Sigmoid colon (tissue), 6 donors: ENCODE measurements at regions not wholly inside any gene's neighbourhood (a gene's known extent, or its start where the extent isn't known, plus 50 kb on each side); places are given as distances from the start of the nearest gene placed in this dataset.

Source experiments
- DNase-seq: peaks from one replicate; pipeline ENCODE4 v3.0.0-alpha.2; 2019
- H3K27ac ChIP-seq, 4 donors: fragments of 200-600 bp; sonication (generic); one replicate each; pipeline ENCODE4 v1.5.1; 2016 to 2019; ENCODE audit warnings: mild to moderate bottlenecking in 1 of 4
- H3K27me3 ChIP-seq, 3 donors: fragments of 200-600 bp; sonication (generic); one replicate each; pipeline ENCODE4 v1.5.1; 2019; ENCODE audit warnings: mild to moderate bottlenecking in 1 of 3
- H3K36me3 ChIP-seq, 4 donors: fragments of 200-600 bp; sonication (generic); one replicate each; pipeline ENCODE4 v1.5.1; 2016 to 2019
- H3K4me1 ChIP-seq, 4 donors: fragments of 200-600 bp; sonication (generic); one replicate each; pipeline ENCODE4 v1.5.1; 2017 to 2019
- H3K4me3 ChIP-seq, 4 donors: fragments of 200-600 bp; sonication (generic); one replicate each; pipeline ENCODE4 v1.5.1; 2017 to 2019; ENCODE audit warnings: mild to moderate bottlenecking in 2 of 4, moderate library complexity in 1 of 4
- H3K9me3 ChIP-seq, 4 donors: fragments of 200-600 bp in 3 of 4; sonication (generic) in 3 of 4; one replicate each; pipeline versions ENCODE4 v1.5.1 to v1.6.1; 2013 to 2019
- CTCF ChIP-seq, 4 experiments: fragments of 450-650 bp in 3 of 4; fragments of 200-600 bp in 1 of 4; IDR thresholded peaks; one replicate each; pipeline ENCODE4 v1.5.1; 2016 to 2019; ENCODE audit warnings: antibody characterized with exemption in 4 of 4, mild to moderate bottlenecking in 3 of 4, moderate library complexity in 2 of 4
- EP300 ChIP-seq, 4 donors: sonication (generic); formaldehyde crosslinking; IDR thresholded peaks; one replicate each; pipeline ENCODE4 v1.6.1; 2017; ENCODE audit warnings: antibody characterized with exemption in 4 of 4
- POLR2A ChIP-seq, 2 donors: fragments of 450-650 bp; IDR thresholded peaks; one replicate each; pipeline ENCODE4 v1.6.1; 2016; ENCODE audit warnings: antibody characterized with exemption in 2 of 2, mild to moderate bottlenecking in 2 of 2, moderate library complexity in 2 of 2
- POLR2AphosphoS5 ChIP-seq, 4 donors: sonication (generic); formaldehyde crosslinking; IDR thresholded peaks; one replicate each; pipeline ENCODE4 v1.6.1; 2017; ENCODE audit warnings: antibody characterized with exemption in 4 of 4
- WGBS, 2 donors: extraction: QIAGEN DNeasy Blood & Tissue Kit; methylation state at CpG; one replicate each; pipeline ENCODE4 v1.1.7; 2013; 5-methylcytosine and 5-hydroxymethylcytosine counted together
- intact Hi-C: fragments of 100-400 bp; cut with DNase I; formaldehyde crosslinking; loops from one replicate; pipeline ENCODE4 v1.15.1; 2023
- donor health status: healthy with polysubstance abuse.
- donor health status: healthy.

DNA sequence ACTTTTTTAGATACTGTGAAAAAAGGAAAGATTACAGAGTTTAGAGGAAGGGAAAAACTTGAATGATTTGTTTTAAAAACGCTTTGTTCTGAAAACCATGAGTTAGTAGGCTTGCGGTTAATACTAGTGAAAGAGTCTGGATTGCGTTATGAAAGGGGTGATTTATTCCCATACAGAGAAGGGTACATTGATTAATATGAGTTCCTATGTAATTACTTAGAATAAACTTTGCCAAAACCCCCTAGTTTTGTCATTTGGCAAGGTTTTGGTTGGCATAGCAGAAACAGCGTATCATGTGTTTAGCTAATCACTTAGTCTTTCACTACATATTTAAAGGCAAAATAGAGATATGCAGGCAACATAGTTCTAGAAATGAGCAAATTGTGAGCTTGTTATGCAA, 91.2 kb upstream of the POT1 start:
- no peak for DNase-seq
- no peaks in the 10 kb centered on the region for H3K36me3 ChIP-seq
- H3K27ac ChIP-seq, result no peak overlapping the region
- 85 to 92% methylated on average over 4 of the region's 4 CpGs for WGBS, 2 donors
- TF ChIP-seq POLR2AphosphoS5 (IDR thresholded peaks at IDR 0.05), result no peak
- TF ChIP-seq POLR2A (IDR thresholded peaks at IDR 0.05), result no peak
- no peak for TF ChIP-seq EP300 (IDR thresholded peaks at IDR 0.05)
- no peak for TF ChIP-seq CTCF (IDR thresholded peaks at IDR 0.05)
- H3K4me1 ChIP-seq, result no peaks in the 10 kb centered on the region
- no peaks in the 10 kb centered on the region for H3K9me3 ChIP-seq
- no peaks in the 10 kb centered on the region for H3K27me3 ChIP-seq
- no peak overlapping the region for H3K4me3 ChIP-seq
- intact Hi-C loops, result no loop called here

DNA sequence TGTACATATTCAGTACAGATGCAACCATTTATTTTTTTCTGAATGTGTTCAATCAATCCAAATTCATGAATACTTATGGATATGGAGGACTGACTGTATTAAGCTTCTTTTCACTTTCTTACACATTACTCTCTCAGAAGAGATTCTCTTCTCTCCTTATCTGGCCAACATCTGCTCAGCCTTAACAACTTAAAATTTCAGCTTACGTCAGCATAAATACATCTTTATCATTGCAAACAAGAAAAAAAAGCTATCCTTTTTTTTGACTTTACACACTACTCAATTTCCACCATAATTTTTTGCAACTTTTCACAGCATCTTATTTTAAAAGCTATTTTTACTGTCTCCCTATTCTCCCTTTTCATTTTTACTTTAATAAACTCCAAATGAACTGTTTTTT, 80.9 kb upstream of the POT1 start:
- Histone ChIP-seq H3K4me1 (no peaks in the 10 kb centered on the region), H3K36me3 (no peaks in the 10 kb centered on the region), H3K4me3 (no peak overlapping the region), H3K27ac (no peak overlapping the region), H3K27me3 (no peaks in the 10 kb centered on the region), H3K9me3 (no peaks in the 10 kb centered on the region)
- TF ChIP-seq POLR2A (IDR thresholded peaks at IDR 0.05), result no peak
- TF ChIP-seq EP300 (IDR thresholded peaks at IDR 0.05), result no peak
- TF ChIP-seq CTCF (IDR thresholded peaks at IDR 0.05), result no peak
- TF ChIP-seq POLR2AphosphoS5 (IDR thresholded peaks at IDR 0.05), result no peak
- DNase-seq, result no peak
- intact Hi-C loops, result no loop called here
- WGBS, 2 donors, result 76 to 93% methylated on average over 1 of the region's 1 CpG

DNA sequence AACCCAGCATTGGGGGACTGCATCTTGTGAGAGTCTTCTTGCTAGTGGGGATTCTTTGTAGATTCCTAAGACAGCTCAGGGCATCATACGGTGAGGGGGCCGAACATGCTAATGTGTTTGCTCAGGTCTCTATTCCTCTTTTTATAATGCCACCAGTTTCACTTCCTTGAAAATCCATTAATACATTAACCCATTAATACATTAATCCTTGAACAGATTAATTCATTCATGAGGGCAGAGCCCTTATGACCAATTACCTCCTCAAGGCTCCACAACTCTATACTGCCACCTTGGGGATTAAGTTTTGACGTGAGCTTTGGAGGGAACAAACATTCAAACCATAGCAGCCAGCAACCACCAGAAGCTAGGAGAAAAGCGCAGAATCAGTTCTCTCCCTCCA, 67.2 kb upstream of the POT1 start:
- 80 to 84% methylated on average over 4 of the region's 4 CpGs for WGBS, 2 donors
- H3K4me3 ChIP-seq, result no peak overlapping the region
- H3K27ac ChIP-seq, result no peak overlapping the region
- no peak for DNase-seq
- H3K4me1 ChIP-seq, result no peaks in the 10 kb centered on the region
- H3K27me3 ChIP-seq, result no peaks in the 10 kb centered on the region
- intact Hi-C loops, result no loop called here
- no peaks in the 10 kb centered on the region for H3K9me3 ChIP-seq
- TF ChIP-seq POLR2AphosphoS5 (IDR thresholded peaks at IDR 0.05), result no peak
- no peak for TF ChIP-seq EP300 (IDR thresholded peaks at IDR 0.05)
- no peak for TF ChIP-seq POLR2A (IDR thresholded peaks at IDR 0.05)
- no peak for TF ChIP-seq CTCF (IDR thresholded peaks at IDR 0.05)
- no peaks in the 10 kb centered on the region for H3K36me3 ChIP-seq

DNA sequence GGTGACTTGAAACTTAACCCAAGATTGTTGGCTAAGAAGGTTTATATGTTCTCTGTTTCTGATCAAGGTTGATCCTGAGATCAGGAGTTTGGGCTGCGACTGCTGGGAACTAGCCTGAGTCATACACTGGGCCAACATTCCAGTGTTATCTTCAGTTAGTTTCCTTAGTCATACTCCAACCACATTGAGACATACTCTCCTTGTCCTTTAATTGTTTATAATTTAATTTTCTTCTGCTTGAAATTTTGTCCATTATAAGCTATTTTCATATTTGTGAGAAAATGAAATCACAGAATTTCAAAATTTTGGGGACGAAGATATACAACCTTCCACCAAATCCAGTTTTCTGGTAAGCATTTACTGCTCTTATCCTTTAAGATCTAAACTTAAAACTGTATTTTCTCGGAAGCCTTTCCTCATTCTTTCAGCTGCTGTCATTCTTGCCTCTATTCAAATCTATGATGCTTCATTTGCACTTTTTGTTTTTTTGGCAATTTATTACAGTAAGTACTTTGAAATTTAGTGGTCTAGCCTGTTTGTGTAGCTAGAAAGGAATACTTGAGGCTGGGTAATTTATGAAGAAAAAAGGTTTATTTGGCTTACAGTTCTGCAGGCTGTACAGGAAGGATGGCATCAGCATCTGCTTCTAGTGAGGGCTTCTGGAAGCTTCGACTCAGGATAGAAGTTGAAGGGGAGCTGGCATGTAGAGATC, 63.4 kb upstream of the POT1 start:
- H3K9me3 ChIP-seq, result no peaks in the 10 kb centered on the region
- no peaks in the 10 kb centered on the region for H3K27me3 ChIP-seq
- TF ChIP-seq POLR2AphosphoS5 (IDR thresholded peaks at IDR 0.05) (no peak), CTCF (IDR thresholded peaks at IDR 0.05) (no peak), POLR2A (IDR thresholded peaks at IDR 0.05) (no peak), EP300 (IDR thresholded peaks at IDR 0.05) (no peak)
- no peaks in the 10 kb centered on the region for H3K4me1 ChIP-seq
- no peak for DNase-seq
- H3K27ac ChIP-seq, result no peak overlapping the region
- H3K36me3 ChIP-seq, result no peaks in the 10 kb centered on the region
- WGBS, 2 donors, result 85 to 87% methylated on average over 4 of the region's 4 CpGs
- intact Hi-C loops, result no loop called here
- H3K4me3 ChIP-seq, result no peak overlapping the region

- no peak overlapping the region for H3K27ac ChIP-seq
- H3K27me3 ChIP-seq, result no peaks in the 10 kb centered on the region
- WGBS, 2 donors, result 81 to 85% methylated on average over 1 of the region's 1 CpG
- H3K9me3 ChIP-seq, result no peaks in the 10 kb centered on the region
- TF ChIP-seq EP300 (IDR thresholded peaks at IDR 0.05) (no peak), CTCF (IDR thresholded peaks at IDR 0.05) (no peak), POLR2AphosphoS5 (IDR thresholded peaks at IDR 0.05) (no peak), POLR2A (IDR thresholded peaks at IDR 0.05) (no peak)
- H3K4me1 ChIP-seq, result no peaks in the 10 kb centered on the region
- no peak for DNase-seq
- H3K4me3 ChIP-seq, result no peak overlapping the region
- intact Hi-C loops, result no loop called here
- no peaks in the 10 kb centered on the region for H3K36me3 ChIP-seq
Measured at GRCh38 chr7:124989911-124990310, 60.3 kb upstream of the POT1 start.
